Upper lobe of left lung (tissue), 6 donors: ENCODE measurements at regions not wholly inside any gene's neighbourhood (a gene's known extent, or its start where the extent isn't known, plus 50 kb on each side); places are given as distances from the start of the nearest gene placed in this dataset.

ENCODE experiments used
- ATAC-seq, 2 donors: fragments of 200-7000 bp; cut with Tn5 transposase; one replicate each; pipeline ENCODE4 v1.9.1; 2022; ENCODE audit warnings: mild to moderate bottlenecking in 2 of 2, moderate library complexity in 2 of 2; ENCODE audit not compliant: low FRiP score in 2 of 2
- DNase-seq, 2 donors: peaks; one replicate each; pipeline ENCODE4 v3.0.0-alpha.2; 2019 to 2020
- H3K27ac ChIP-seq, 4 donors: fragments of 200-600 bp; sonication (generic); one replicate each; pipeline ENCODE4 v1.5.1; 2016 to 2019
- H3K27me3 ChIP-seq, 4 donors: fragments of 200-600 bp; sonication (generic); one replicate each; pipeline ENCODE4 v1.5.1; 2017 to 2019
- H3K36me3 ChIP-seq, 4 donors: fragments of 200-600 bp; sonication (generic); one replicate each; pipeline ENCODE4 v1.5.1; 2016 to 2019
- H3K4me1 ChIP-seq, 4 donors: fragments of 200-600 bp; sonication (generic); one replicate each; pipeline ENCODE4 v1.5.1; 2018 to 2019
- H3K4me3 ChIP-seq, 4 donors: fragments of 200-600 bp; sonication (generic); one replicate each; pipeline ENCODE4 v1.5.1; 2017 to 2019; ENCODE audit warnings: mild to moderate bottlenecking in 2 of 4, moderate library complexity in 1 of 4
- H3K9me3 ChIP-seq, 4 donors: fragments of 200-600 bp; sonication (generic); one replicate each; pipeline ENCODE4 v1.5.1; 2018 to 2019
- CTCF ChIP-seq, 6 experiments: fragments of 450-650 bp in 4 of 6; fragments of 200-600 bp in 2 of 6; sonication (generic) in 2 of 6; IDR thresholded peaks; one replicate each; pipeline ENCODE4 v1.5.1; 2016 to 2019; ENCODE audit warnings: antibody characterized with exemption in 6 of 6
- EP300 ChIP-seq, 4 donors: sonication (generic); formaldehyde crosslinking; IDR thresholded peaks; one replicate each; pipeline ENCODE4 v1.5.1; 2017; ENCODE audit warnings: antibody characterized with exemption in 4 of 4, control low read depth in 2 of 4
- POLR2A ChIP-seq, 4 donors: fragments of 450-650 bp; IDR thresholded peaks; one replicate each; pipeline ENCODE4 v1.5.1; 2016 to 2017; ENCODE audit warnings: antibody characterized with exemption in 4 of 4, mild to moderate bottlenecking in 2 of 4
- POLR2AphosphoS5 ChIP-seq, 2 donors: sonication (generic); formaldehyde crosslinking; IDR thresholded peaks; one replicate each; pipeline ENCODE4 v1.5.1; 2017; ENCODE audit warnings: antibody characterized with exemption in 2 of 2
- WGBS, 2 donors: methylation state at CpG; one replicate each; pipeline ENCODE4 v1.1.5; 2017 to 2018; 5-methylcytosine and 5-hydroxymethylcytosine counted together
- donor health status: DM: no; HTN: no; CAD: no; lungs with moderate emphysema.
- donor health status: DM: no; HTN: yes; CAD: no; lungs with severe emphysema.

GRCh38 chr14:104285508-104285840 lies 147.1 kb downstream of the KIF26A start:
- TF ChIP-seq POLR2AphosphoS5 (IDR thresholded peaks at IDR 0.05) (no peak), EP300 (IDR thresholded peaks at IDR 0.05) (no peak), CTCF (IDR thresholded peaks at IDR 0.05) (no peak), POLR2A (IDR thresholded peaks at IDR 0.05) (no peak)
- no peak for ATAC-seq

GRCh38 chr14:104286086-104286485 lies 147.7 kb downstream of the KIF26A start:
- Histone ChIP-seq H3K9me3 (no peaks in the 10 kb centered on the region), H3K4me1 (no peaks in the 10 kb centered on the region), H3K4me3 (no peak overlapping the region), H3K27me3 (no peaks in the 10 kb centered on the region), H3K27ac (no peak overlapping the region), H3K36me3 (no peaks in the 10 kb centered on the region)
- peak in 1 of 2 donors; percentile 21 for DNase-seq
- ATAC-seq = no peak
- TF ChIP-seq POLR2AphosphoS5 (IDR thresholded peaks at IDR 0.05) = no peak
- no peak for TF ChIP-seq CTCF (IDR thresholded peaks at IDR 0.05)
- no peak for TF ChIP-seq POLR2A (IDR thresholded peaks at IDR 0.05)
- no peak for TF ChIP-seq EP300 (IDR thresholded peaks at IDR 0.05)
- 65 to 83% methylated on average over 6 to 11 of the region's 11 CpGs for WGBS, 2 donors

More at GRCh38 chr14:104285508-104285840, 147.1 kb downstream of the KIF26A start:
- H3K27me3 ChIP-seq = no peaks in the 10 kb centered on the region
- H3K27ac ChIP-seq = no peak overlapping the region
- DNase-seq = peak in 1 of 2 donors; percentile 22
- no peak overlapping the region for H3K4me3 ChIP-seq
- WGBS, 2 donors = 41 to 96% methylated on average over 4 to 7 of the region's 7 CpGs
- H3K9me3 ChIP-seq = no peaks in the 10 kb centered on the region
- H3K36me3 ChIP-seq = no peaks in the 10 kb centered on the region
- H3K4me1 ChIP-seq = no peaks in the 10 kb centered on the region

GRCh38 chr14:104286496-104286895 lies 148.1 kb downstream of the KIF26A start:
- 82 to 89% methylated on average over 7 of the region's 7 CpGs for WGBS, 2 donors
- H3K36me3 ChIP-seq = no peaks in the 10 kb centered on the region
- ATAC-seq (no peak), DNase-seq (peak in 1 of 2 donors; percentile 1)
- H3K4me3 ChIP-seq = no peak overlapping the region
- TF ChIP-seq EP300 (IDR thresholded peaks at IDR 0.05) (no peak), POLR2A (IDR thresholded peaks at IDR 0.05) (no peak), POLR2AphosphoS5 (IDR thresholded peaks at IDR 0.05) (no peak), CTCF (IDR thresholded peaks at IDR 0.05) (no peak)
- no peaks in the 10 kb centered on the region for H3K4me1 ChIP-seq
- H3K9me3 ChIP-seq = no peaks in the 10 kb centered on the region
- H3K27ac ChIP-seq = no peak overlapping the region
- H3K27me3 ChIP-seq = no peaks in the 10 kb centered on the region

GRCh38 chr14:104287301-104288009 lies 149.1 kb downstream of the KIF26A start:
- TF ChIP-seq POLR2A (IDR thresholded peaks at IDR 0.05) = no peak
- no peak for TF ChIP-seq EP300 (IDR thresholded peaks at IDR 0.05)
- TF ChIP-seq CTCF (IDR thresholded peaks at IDR 0.05) = no peak
- TF ChIP-seq POLR2AphosphoS5 (IDR thresholded peaks at IDR 0.05) = no peak
- DNase-seq (peak in 1 of 2 donors; percentile 33), ATAC-seq (no peak)
- no peaks in the 10 kb centered on the region for H3K9me3 ChIP-seq
- H3K36me3 ChIP-seq = no peaks in the 10 kb centered on the region
- no peak overlapping the region for H3K4me3 ChIP-seq
- no peaks in the 10 kb centered on the region for H3K27me3 ChIP-seq
- H3K4me1 ChIP-seq = no peaks in the 10 kb centered on the region
- WGBS, 2 donors = 84 to 90% methylated on average over 8 to 11 of the region's 11 CpGs
- H3K27ac ChIP-seq = no peak overlapping the region

GRCh38 chr14:104288272-104288671 lies 149.9 kb downstream of the KIF26A start:
- Histone ChIP-seq H3K4me1 (no peaks in the 10 kb centered on the region), H3K4me3 (no peak overlapping the region), H3K27ac (no peak overlapping the region), H3K27me3 (no peaks in the 10 kb centered on the region), H3K36me3 (no peaks in the 10 kb centered on the region), H3K9me3 (no peaks in the 10 kb centered on the region)
- DNase-seq (peak; percentile 3 to 8), ATAC-seq (no peak)
- WGBS, 2 donors = 96% methylated on average over 12 of the region's 12 CpGs
- TF ChIP-seq CTCF (IDR thresholded peaks at IDR 0.05) = no peak
- TF ChIP-seq POLR2A (IDR thresholded peaks at IDR 0.05) = no peak
- TF ChIP-seq EP300 (IDR thresholded peaks at IDR 0.05) = no peak
- TF ChIP-seq POLR2AphosphoS5 (IDR thresholded peaks at IDR 0.05) = no peak
